GM19395 (cell line): ENCODE measurements at regions not wholly inside any gene's neighbourhood (a gene's known extent, or its start where the extent isn't known, plus 50 kb on each side); places are given as distances from the start of the nearest gene placed in this dataset.
"Not testable (repeated sequence)": the region's sequence is repeated elsewhere in the genome, so short reads cannot be mapped to it uniquely, and the experiment has no call there.

Source experiments
- ATAC-seq: cut with Tn5 transposase; IDR thresholded peaks from one replicate; pipeline ENCODE4 v1.9.1; 2021; ENCODE audit warnings: mild to moderate bottlenecking, moderate library complexity; ENCODE audit not compliant: unreplicated experiment

DNA sequence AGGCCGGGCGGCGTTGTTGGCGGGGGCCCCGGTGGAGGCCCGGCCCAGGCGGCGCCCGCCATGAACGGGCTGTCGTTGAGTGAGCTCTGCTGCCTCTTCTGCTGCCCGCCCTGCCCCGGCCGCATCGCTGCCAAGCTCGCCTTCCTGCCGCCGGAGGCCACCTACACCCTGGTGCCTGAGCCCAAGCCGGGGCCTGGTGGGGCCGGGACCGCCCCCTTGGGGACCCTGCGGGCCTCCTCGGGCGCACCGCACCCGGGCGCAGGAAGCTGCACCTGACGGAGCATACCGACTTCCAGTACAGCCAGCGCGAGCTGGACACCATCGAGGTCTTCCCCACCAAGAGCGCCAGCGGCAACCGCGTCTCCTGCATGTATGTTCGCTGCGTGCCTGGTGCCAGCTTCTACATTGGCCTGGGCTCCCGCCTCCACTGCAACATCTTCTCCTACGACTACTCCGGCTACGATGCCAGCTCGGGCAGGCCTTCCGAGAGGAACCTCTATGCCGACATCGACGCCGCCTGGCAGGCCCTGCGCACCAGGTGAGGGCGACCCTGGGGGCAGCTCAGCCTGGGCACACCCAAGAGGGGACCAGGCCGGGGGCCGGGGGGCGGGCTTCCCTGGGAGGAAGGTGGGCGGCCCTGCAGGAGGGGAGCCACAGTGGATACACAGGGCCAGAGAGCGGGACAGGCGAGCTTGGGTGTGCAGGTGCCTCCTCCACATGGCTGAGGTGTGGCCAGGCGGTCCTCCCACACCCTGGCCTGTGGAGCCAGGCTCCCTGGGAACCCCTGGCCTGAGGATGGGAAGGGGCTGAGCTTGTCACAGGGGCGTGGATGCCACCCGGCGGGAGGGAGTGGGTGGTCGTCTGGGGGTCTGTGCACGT is 201.6 kb downstream of the USP22 start:
- not testable (repeated sequence) for ATAC-seq

DNA sequence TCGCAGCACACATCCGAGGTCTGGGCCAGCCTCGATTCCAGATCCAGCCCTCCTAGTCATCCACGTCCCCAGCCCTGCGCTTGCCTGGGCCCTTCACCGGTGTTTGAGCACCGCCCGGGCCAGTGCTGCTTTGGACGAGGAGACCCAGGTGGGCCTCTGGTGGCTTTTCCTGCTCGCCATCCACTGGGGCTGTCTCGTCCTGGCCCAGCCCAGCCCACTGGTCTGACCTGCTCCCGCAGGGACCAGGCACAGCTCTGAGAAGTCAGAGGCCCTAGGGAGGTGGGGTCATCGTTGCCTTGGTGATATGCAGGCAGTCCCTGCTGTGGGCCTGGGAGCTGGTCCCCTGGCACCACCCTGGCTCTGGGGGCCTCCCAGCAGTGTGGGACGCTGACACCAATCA is 200.8 kb downstream of the USP22 start:
- not testable (repeated sequence) for ATAC-seq

DNA sequence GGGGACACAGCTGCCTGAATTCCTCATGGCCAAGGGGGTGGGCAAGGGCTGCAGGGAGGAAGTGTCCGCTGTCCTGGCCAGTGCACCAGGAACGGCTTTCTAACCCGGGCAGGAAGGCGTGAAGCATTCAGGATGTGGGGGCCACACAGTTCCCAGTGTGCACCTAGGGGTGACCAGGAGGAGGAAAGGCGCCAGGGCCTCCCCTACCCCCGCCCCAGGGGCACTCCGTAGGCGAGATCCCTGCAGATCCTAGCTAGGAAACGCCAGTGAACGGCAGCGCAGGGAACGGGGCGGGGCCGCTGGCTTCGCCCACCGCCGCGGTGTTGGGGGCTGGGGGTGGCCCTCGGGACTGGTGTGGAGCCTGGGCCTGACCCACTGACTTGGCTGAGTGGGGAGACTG is 199.6 kb downstream of the USP22 start:
- not testable (repeated sequence) for ATAC-seq

DNA sequence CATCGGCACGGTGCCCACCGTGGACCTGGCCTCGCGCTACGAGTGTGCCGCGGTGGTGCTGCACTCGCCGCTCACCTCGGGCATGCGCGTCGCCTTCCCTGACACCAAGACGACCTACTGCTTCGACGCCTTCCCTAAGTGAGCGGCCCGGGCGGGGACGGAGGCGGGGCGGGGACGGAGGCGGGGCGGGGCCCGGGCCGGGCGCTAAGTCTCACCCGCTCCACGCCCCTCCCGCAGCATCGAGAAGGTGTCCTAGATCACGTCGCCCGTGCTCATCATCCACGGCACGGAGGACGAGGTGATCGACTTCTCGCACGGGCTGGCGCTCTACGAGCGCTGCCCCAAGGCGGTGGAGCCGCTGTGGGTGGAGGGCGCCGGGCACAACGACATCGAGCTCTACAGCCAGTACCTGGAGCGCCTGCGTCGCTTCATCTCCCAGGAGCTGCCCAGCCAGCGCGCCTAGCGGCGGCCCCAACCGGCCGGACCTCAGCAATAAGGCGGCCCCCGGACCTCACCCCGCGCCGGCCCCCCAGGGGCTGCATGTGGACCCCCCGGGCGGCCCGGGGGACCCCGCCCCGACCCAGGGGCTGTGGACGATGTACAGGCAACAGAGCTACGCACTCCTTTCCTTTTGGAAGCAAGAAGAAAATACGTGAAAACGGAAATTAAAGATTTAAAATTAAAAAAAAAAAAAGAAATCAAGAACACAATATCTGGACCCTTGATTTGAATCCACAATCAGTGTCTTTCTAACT is 198.8 kb downstream of the USP22 start:
- not testable (repeated sequence) for ATAC-seq

DNA sequence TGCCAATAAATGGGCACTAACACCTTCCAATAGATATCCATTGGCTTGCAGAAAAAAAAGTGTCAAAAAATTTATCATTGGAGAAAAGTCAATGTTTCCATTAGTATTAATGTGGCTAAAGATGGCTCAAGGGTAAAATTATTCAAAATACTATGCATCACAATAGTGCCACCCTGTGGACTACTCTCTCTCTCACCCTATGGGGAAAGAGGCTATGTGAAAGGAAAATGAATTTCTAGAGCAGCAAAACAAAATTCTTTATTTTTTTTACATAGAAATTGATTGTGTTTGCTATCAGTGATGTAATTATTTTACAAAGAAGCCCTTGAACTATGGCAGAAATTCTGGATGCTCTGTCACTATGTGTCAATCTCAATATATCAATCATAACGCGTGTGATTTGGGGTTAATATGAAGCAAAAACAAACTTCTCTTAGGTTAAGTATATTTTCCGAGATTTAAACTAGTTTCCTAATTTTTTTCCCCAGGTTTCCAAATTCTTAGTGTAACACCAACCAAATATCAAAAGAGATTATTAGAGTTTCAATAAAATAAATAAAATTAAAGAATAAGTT is 193.9 kb downstream of the USP22 start:
- not testable (repeated sequence) for ATAC-seq

DNA sequence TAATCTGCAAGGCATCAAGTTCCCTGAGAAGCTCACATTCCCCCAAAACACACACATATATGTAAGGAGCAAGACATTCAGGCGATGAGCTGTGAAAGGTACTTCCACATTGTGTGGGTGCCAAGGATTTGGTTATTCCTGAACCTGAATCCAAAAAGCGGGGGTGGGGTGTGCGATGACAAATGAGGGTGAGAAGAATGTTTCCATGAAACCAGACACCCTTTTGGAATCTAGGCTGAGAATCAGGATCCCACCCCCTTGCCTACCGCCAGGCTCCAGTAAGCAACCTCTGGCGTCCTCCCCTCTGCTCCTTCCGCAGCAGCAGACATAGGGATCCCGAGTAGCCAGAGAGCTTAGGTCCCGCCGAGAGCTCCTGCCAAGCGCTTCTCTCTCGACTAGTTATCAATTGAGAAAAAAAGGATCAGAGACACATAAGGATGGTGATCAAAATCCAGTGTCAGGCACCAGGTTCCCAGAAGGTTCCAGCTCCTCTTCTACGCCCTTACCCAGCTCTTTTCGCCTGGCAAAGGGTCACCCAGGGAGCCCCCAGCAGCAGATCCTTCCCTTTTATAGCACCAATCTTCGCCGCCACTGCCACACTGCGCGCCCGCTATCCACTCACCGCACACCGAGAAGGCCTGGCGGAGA is 191.1 kb downstream of the USP22 start:
- not testable (repeated sequence) for ATAC-seq

DNA sequence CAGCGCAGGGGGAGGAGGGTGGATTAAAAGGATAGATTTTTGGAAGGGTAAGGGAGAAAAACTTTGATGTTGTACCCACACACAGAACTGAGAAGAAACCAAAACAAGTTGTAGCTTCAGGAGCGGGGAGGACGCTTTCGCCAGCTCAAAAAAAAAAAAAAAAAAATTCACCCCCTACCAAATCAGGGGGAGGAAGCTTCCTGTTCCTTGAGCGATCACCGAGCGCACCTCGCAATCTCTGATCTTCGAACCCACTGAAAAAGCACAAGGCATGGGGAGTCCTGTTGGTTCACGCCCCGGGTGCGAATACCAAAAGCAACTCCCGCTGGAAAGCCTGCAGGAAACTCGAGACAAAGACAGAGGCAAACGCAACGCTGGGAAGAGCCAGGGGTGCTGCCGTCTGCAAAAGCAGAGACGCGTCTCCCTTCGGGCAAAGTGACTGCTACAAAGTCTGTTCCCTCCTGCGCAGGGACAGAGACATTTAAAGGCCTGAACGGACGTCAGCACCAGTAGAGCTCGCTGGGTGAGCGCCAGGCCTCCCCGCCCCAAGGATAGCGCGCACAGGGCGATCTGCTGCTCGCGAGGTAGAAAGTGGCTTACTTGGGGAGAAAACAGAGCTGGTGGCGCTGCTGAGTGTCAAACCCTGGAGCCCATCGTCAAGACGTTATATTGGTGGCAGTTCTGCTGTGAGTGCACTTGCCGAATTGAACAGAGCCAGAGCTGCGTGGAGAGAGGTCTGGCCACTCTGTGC is 190.4 kb downstream of the USP22 start:
- no peak for ATAC-seq

DNA sequence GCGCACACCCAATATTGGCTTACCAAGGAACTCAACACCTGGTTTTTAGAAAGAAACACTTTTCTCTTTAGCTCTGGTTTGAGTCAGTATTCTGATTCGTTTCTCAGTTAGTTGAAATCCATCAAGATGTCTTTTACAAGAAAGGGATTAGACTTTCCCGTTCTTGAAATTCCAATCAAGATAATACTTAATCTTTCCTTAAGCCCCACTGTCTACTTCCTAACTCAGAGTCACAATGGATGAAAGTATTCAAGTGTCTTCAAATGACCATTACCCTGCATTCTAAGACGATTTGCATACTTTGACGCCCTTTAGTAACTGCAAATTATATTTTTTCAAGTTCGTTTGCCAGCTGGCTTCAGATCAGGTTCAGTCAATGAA is 189.8 kb downstream of the USP22 start:
- ATAC-seq = no peak

DNA sequence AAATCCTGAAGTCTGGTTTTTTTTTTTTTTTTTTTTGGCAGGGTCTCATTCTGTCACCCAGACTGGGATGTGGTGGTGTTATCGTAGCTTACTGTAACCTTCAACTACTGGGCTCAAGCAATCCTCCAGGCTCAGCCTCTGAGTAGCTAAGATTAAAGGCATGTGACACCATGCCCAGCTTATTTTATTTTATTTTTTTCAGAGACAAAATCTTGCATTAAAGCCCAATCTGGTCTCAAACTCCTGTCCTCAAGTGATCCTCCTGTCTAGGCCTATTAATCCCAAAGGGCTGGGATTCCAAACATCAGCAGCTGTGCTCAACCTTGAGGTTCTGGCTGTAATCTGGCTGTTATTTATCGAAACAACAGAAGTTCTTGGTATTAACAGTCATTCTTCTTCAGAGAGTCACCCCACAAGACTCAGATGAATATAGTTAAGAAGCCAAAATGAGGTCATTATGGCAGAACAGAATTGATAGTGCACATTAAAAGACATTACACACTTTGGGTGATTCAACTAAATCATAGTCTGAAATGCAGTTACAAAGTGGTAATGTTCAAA is 186.8 kb downstream of the USP22 start:
- ATAC-seq = not testable (repeated sequence)

DNA sequence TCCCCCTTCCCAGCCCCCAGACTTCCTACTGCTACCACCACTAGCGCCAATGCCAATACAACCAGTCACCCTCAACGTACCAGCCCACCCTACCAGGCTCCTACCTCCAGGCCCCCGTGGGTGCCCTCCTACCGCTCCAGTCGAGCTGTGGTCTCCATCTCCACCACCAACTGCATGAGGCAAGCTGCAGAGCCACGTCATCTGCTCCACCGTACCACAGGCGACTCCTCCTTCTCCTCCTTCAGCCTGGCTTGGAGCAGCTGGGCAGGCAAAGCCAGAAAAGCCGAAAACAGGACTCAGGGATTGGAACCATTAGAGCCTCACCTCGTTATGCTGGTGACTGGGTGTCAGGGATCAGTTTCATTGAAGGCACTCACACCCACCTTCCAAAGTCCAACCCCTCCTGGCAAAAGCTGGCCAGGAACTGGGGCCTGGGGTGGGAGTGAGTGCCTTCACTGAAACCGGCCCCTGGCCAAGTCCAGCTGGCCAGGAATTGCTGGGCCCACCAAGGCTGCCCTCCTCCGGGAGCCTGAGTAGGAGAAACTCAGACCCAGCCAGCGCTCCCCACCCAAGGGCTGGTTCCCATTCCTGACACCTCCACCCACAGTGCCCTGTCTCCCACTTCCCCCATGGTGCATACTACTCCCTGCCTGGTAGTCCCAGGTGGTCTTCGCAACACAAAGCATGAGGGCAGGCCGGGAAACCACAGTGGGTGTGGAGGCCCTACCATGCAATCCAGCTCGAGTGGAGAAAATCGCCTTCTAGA is 176.2 kb downstream of the USP22 start:
- ATAC-seq = not testable (repeated sequence)

DNA sequence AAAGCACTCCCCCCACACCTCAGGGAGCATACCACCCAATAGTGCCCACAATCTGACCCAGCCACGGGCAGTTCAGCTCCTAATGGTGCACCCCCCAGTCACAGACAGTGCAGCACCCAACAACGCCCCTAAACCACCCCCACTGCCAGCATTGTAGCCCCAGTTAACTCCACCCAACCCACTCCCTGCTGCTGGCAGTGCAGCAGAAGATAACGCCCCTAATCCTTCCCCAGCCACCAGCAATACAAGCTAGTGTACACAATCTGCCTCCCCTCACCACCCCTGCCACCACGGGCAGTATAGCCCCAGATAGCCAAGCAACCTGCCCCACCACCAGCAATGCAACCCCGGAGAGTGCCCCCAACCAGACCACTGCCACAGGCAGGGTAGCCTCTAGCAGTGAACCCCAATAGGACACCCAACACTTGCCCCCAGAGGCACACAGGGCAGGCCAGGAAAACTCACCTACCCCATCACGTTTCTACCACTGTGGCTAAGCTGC is 175.3 kb downstream of the USP22 start:
- ATAC-seq = not testable (repeated sequence)

DNA sequence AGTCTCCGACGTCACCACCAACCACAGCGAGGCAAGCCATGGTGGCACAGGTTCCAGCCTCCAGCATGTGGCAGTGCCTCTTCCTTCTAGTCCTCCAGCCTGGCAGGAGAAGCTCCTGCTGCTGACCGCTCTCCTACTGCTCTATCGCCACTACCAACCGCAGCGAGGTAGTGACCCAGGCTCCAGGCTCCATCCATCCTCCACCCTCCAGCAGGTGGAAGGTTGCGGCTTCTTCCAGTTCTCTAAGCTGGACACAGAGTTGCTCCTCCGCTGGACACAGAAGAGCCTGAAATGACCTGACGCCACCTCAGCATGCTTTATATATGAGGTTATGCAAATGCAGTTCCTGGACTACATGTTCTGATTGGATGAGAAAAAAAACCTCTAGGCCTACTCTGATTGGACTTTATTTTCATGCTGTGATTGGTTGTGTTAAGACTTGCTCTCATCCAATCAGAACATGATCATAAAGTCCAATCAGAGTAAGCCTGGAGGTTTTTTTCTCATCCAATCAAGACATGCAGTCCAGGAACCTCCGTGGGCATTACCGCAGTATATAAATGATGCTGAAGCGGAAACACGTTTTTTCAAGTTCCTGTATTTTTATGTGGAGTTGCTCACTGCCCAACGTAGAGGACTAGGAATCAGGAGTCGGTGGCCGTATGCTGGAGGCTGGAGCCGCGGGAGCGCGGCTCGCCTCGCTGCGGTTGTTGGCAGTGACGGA is 174.7 kb downstream of the USP22 start:
- ATAC-seq = not testable (repeated sequence)

DNA sequence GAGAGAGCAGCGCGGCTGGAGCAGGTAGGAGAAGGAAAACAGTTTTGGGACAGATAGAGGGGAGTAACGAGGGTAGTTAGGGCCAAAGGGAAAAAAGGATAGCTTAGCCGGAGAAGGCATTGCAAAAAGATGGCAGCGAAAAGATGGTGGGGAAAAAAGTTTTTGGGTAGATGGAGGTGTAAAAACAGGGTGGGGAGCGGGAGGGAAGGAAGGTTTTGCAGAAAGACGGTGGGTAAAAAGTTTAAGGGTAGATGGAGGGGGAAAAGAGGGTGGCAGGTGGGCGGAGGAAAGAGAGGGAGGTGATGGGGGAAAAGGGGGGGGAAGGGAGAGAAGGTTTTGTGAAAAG is 174.2 kb downstream of the USP22 start:
- not testable (repeated sequence) for ATAC-seq

DNA sequence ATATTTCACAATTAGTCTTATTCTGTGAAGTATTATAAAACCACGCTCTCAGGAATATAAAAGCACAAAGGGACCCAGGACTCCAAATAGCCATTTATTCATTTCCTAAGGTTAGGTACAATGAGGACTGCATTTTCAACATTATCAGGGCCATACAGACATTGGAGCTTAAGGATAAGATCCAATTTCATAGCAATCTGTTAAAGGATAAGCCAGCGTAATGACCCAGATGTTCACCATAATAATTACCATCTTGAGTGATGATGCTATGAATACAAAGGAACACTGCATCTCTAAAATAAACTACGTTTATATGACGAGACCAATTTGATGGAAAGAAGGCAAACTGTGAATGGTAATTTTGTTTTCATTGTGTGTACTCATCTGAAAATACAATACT is 169.6 kb downstream of the USP22 start:
- not testable (repeated sequence) for ATAC-seq

DNA sequence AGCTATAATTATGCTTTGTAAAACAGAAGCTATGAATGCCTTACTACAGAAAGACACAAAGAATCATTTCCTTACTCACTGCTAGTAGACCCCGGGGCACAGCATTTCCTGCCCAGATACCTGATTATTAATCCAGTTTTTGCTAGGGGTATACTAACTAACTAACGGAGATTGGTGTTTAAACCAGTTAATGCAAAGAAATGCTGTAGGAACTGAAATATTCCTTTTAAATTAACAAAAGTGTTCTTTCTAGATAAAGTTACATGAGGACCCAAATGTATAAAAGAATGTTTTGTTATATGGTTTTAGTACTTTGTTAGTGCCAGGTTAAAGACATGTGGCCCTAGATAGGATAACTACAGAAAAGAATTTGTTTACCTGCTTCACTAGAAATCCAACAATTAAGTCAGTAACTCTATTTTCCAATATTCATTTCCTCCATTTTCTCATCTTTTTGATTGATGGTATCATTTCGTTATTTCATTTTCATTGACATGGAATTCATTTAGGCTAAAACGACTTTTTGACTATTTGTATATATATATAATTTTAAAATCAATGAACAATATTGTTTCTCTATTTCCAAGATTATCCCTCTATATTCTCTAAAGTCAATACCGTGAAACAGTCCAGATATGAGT is 169.0 kb downstream of the USP22 start:
- ATAC-seq = not testable (repeated sequence)

DNA sequence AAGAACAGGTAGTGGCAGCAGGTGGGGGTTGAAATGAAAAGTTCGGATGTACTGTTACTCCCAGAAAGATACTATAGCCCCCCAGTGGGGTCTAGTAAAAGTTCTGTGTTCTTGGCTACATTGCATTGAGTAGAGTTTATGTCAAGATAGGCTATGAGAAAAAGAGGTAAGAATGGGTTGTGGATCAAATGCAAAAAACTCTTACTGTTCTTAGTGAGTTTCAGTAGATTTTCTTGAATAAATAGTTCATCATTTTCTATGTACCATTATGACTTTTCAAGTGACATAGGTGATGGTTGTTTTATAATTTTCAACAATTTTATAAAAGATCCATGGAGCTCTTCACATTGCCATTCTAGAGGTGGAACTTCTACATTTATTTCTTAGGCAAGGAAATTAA is 165.4 kb downstream of the USP22 start:
- ATAC-seq = not testable (repeated sequence)

DNA sequence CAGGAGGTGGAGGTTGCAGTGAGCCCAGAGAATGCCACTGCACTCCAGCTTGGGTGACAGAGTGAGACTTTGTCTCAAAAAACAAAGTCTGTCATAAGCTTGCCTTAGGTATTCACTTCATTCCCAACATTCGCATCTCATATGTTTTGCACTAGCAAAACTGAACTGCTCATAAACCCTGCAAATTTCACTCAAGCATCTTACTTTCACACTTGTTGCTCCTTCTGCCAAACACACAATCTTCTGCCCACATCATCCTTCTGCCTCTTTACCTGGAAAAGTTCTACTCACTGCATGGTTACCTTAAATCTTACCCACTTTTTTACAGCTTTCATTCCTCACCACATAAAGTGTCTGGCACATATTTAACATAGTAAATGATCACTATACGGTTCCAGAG is 152.5 kb downstream of the USP22 start:
- ATAC-seq = no peak

DNA sequence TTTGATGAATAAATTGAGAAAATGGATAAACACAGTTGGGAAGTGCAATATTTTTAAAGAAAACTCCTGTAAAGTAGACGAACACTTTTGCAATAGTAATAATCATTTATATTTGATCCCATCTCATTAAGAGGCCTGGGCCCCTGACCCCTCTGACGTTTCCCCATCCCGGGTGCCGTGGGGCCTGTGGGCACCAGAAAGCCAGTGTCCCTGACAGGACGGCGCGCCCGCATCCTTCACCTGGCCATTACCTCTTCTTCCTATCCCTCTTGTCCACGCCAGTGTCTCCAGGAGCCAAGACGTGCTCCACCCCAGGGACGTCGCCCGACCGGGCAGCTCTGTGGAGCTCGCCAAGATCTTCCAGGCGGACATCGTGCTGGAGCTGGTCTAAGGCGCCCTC is 147.4 kb downstream of the USP22 start:
- ATAC-seq = not testable (repeated sequence)
